GDM1 (cell line): ENCODE measurements at regions not wholly inside any gene's neighbourhood (a gene's known extent, or its start where the extent isn't known, plus 50 kb on each side); places are given as distances from the start of the nearest gene placed in this dataset.

ENCODE experiments used
- DNase-seq: peaks from one replicate; lab custom pipeline; 2025; lab: John Stamatoyannopoulos, UW

DNA sequence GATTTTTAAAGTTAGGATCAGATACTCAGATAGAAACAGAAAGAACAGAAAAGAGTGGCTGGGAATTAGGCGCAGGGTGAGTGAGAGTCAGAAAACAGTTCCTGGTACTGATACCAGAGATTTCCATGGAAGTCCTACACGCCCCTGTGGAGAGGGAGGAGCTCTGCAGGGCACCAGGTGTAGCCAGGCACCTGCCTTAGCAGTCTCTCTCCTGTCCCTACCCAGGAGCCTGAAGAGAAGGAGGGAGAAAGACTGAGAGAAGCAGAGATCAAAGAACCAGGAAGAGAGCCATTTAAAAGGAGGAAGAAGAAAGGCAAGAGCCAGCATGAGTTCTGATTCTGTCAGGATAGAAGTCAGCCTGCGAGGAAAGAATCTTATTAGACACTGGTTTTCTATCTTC lies 65.0 kb downstream of the CBLN1 start:
- DNase-seq: no peak

DNA sequence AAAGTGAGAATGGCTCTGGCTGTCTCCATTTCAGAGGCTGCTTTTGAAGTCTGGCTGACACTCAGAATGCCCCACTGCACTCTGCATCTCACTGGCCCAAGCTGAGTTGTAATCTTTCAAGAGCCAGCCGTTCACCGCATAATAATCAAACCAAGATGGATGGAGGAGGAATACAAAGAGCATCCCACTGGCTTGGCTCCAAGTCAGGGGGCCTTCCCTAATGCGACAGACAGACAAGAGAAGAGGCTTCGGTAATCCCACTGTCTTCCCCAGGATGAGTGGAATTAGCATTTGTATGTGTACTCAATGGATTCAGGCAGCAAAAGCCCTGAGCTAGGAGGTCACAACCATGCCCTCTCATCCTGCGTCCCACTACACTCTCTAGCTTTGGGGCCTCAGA lies 68.0 kb downstream of the CBLN1 start:
- DNase-seq: no peak

- no peak for DNase-seq
Measured at GRCh38 chr16:49204191-49204590, 77.4 kb downstream of the CBLN1 start.

DNA sequence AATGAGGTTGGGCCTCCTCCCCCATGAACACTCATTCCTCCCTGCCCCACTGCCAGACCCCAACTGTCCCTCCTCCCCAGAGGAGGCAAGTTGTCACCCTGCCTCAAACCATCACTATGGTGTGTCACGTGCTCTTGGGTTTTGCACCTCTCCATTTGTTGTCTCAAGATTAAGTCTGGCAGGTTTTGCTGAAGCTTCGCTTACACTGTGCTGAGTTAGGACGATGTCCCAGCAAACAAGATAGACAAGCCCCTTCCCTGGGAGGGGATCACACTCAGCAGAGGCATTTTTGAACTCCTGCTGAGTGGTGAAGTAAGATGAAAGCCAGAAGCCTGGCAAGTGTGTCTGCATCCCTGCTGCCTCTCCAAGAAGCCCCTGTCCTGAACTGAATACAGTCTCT lies 78.3 kb downstream of the CBLN1 start:
- DNase-seq: no peak

DNA sequence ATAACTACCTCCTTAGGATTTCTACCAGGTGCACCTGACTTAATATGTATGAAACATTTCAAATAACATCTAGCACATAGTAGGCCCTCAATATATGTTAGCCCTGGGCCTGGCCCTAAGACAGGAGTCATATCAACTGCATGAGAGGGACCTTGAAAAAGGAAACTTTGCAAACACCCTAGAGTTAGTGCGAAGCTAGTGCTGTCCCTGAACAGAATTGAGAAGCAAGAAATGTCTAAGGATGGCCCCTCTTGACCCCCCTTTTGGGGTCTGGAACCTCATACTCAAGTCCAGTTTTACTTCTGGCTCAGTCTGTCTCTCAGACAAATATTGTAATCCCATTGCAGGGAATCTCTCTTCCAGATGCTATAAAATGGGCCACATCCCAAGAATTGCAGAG lies 80.5 kb downstream of the CBLN1 start:
- DNase-seq: no peak

- DNase-seq: no peak
Measured at GRCh38 chr16:49200223-49200820, 81.3 kb downstream of the CBLN1 start.

DNA sequence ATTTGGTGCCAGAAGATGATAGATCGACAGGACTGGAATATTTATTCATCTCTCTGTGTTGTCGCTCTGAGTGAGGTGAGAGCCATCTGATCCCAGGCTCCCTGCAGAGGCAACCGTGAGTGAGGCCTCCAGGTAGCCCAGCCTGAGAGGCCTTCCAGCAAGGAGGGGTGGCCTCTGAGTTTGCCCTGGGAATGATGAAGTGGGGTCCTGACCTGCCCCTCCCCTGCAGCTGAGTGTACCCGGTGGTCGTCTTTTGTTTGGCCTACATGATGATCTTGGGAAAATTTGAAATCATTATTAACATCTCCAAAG lies 86.4 kb downstream of the CBLN1 start:
- no peak for DNase-seq

DNA sequence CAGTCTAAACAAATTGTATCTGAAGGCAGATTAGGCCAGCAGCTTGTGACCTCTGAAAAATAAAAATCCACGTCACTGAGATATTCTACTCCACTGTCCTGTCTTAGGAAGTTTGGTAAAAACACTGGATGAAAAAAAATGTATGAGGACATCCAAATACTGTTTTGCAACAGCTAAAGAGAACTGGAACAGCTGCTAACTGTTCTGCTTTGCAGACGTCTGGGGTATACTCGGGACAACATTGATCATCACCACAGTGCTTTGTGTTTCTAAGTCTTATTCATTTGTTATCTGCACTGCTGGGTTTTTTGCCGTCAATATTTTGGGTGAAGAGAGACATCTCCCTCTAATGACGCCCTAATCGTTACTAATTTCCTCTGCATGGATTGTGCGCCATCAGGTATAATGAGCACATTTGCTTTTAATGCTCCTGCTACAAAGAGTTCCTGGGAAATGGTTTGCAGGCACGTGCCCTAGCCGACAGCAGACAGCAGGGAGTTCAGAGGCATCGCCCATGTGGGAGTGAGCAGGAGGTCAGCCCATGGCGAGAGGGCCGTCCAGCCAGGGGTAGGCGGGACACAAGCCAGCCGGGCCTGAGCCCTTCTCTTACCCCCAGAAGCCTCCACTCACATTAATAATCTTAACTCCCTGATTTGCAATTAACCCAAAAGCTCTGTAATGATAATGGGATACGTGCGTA lies 87.0 kb downstream of the CBLN1 start:
- no peak for DNase-seq

- no peak for DNase-seq
Measured at GRCh38 chr16:49193596-49193995, 88.0 kb downstream of the CBLN1 start.

DNA sequence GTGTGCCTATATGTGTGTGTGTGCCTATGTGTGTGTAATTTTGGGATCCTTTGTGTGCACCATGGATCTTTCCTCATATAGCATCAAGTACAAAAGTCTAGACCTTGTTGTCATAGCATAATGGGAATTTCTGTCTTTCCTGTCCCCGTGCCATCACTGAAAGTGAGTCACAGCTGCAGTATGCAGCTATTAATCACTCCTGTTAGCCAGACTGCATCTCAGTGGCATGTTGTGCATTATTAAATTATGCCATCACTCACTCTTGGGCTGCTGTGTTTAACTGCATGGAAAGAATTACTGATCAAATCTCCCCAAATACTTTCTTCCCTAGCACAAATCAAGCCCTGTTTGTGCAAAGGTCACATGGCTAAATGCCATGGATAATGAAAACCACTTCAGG lies 92.4 kb downstream of the CBLN1 start:
- no peak for DNase-seq

- DNase-seq: no peak
Measured at GRCh38 chr16:49183911-49184310, 97.7 kb downstream of the CBLN1 start.

- no peak for DNase-seq
Measured at GRCh38 chr16:49181791-49182518, 99.7 kb downstream of the CBLN1 start.

GRCh38 chr16:49179714-49180330 lies 101.8 kb downstream of the CBLN1 start:
- no peak for DNase-seq

DNA sequence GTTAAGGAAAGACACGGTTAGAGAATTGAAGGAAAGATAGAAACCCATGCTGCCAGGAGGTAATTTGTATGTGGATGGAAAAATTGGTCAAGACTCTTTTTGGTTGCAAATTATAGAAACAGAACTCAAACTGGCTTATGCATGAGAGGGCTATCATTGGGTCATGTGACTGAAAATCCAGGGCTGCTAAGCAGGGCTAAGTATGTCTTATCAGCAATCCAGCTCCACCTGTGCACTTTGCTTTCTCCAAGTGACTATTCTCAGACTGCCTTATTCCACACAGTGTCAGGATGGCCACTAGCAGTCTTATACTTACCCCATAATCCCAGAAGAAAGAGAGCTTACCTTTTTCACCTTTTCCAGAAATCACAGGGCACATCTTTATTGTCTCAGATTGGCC lies 113.5 kb downstream of the CBLN1 start:
- no peak for DNase-seq

GRCh38 chr16:49165025-49165424 lies 116.6 kb downstream of the CBLN1 start:
- no peak for DNase-seq

DNA sequence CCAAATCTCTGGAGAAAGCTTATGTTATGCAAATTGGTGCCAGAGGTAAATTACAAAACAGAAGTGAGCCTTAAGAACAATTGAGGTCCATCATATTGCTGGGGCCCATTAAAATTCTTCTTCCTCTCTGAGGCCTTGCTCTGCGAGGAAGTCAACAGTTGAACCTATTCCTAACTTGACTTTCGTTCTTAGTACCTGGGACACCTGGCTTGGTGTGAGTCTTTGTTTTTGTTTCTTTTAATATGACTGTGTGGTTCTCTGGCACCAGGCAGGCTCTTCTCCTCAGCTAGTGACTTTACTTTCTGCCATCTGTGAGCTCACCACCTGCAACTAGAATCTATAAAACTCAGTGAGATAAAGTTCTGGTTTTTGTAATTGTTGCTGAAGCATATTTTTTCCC lies 120.4 kb downstream of the CBLN1 start:
- no peak for DNase-seq

DNA sequence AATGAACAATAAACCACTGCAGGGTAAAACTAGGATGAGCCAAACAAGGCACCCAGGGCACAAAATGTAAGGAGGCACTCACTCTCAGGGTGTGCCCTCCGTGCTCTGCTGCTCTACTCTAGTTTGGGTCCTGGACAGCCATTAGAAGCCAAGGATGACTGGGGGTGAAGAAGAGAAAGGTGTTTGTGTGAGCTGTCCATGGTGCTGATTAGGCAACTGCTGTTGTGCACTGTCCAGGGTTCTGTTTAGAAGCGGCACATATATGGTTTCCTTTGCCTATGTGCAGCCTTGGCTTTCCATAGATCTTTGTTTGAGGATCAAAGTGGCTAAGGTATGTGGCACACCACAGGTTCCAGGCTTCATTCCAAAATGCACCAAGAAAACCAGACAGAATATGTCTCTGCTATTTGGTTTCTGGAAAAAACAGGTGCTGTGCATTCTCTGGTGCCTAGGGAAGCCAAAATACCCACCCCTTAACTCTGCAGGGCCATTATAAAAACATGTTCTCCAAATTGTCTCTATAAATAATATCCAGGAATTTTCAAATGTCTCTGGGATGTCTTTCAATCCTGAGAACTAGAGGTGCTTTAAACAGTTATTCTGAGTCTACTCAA lies 123.5 kb downstream of the CBLN1 start:
- no peak for DNase-seq

DNA sequence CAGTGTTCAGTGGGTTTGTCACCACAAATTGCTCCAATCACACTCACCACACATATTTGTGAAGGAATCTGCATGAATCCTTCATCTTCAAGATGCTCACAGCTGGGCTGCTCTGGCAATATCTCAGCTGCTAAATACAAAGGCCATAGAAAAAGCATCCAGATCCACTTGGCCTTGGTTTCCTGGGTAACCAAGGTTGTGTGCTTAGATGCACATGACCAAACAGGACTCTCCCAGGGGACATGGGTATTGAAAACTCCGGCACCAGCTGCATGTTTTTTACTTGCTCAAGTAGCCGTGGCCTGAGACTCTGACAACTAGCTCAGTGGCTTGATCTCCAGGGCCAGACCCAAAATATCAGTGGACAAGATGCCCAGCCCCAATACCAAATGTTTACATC lies 131.3 kb downstream of the CBLN1 start:
- DNase-seq: no peak

- DNase-seq: no peak
Measured at GRCh38 chr16:49148410-49148809, 133.2 kb downstream of the CBLN1 start.

DNA sequence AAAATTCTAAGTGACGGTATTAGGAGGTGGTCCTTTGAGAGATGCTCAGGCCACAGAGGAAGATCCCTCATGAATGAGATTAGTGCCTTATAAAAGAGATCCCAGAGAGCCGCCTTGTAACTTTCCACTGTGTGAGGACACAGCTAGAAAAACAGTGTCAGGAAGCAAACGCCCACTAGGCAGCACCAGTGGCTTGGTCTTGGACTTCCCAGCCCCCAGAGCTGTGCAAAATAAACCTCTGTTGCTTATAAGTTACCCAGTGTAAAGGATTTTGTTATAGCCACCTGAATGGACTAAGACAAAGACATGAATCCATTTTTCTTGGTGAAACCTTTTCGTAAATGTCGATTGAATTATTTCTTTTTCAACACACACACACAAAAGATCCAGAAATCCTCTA lies 141.0 kb downstream of the CBLN1 start:
- no peak for DNase-seq

DNA sequence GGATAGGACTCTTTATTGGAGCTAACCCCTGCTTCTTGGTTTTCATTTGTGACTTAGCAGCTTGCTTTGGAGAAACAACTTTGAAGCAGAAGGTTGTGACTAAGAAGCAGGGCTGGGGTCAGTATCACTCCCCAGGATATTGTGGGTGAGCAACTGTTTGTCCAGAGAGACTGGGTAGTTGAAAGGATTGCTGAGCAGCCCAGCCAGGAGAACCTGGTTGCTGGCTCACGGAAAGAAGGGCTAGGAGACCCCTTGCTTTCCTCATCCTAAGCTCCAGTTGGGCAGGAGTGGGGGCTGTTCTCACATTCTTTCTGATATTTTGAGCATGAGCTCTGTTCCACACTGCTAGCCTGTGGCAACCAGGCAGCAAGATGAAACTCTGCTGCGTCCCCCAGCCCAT lies 151.2 kb downstream of the CBLN1 start:
- DNase-seq: no peak

DNA sequence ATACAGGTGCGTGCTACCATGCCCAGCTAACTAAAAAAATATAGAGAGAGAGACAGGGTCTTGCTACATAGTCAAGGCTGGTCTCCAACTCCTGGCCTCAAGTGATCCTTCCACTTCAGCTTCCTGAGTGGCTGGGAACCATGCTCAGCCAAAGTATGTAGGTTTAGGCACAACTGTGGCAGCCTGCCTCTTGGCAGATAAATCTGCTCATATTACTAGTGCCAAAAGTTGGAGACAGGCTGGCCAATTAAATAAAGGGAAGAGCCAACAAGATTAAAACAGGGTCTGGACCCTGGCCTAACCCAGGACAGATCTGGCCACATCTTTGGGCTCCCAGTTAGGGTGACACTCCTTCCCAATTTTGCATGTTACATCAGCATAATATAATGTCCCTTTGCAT lies 151.7 kb downstream of the CBLN1 start:
- DNase-seq: no peak

- DNase-seq: no peak
Measured at GRCh38 chr16:49128740-49129139, 152.9 kb downstream of the CBLN1 start.
